ENCODE measurements at regions not wholly inside any gene's neighbourhood (a gene's known extent, or its start where the extent isn't known, plus 50 kb on each side); places are given as distances from the start of the nearest gene placed in this dataset.

DNA sequence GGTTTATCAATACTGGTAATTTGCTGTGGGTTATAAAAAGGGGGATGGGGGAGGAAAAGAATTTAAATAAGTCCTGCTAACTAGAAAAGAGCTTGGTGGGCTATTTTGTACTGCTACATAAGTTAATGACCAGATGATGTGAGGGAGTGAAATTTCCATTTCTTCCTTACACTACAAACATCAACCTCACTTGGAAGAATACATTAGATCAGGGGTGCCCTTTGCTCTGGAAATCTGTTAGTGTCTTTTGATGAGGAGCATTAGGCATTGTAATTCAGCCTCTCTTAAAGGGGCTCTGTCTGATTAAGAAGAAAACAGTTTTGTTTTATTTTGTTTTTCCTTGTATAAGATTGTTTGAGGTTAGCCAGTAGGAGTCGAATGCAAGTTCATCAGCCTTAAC lies 576.4 kb upstream of the TBL1XR1 start:
- TF ChIP-seq CTCF (IDR thresholded peaks at IDR 0.05 in 4 of 5, conservative IDR thresholded peaks at IDR 0.05 in 1 of 5) (no peak), POLR2A (IDR thresholded peaks at IDR 0.05) (no peak)
